Tibial nerve (tissue), 4 donors: ENCODE measurements at regions not wholly inside any gene's neighbourhood (a gene's known extent, or its start where the extent isn't known, plus 50 kb on each side); places are given as distances from the start of the nearest gene placed in this dataset.

ENCODE experiments used
- CTCF ChIP-seq, 5 experiments: fragments of 200-600 bp in 3 of 5; fragments of 450-650 bp in 2 of 5; sonication (generic) in 3 of 5; IDR thresholded peaks; one replicate each; pipeline ENCODE4 v1.5.1; 2016 to 2019; ENCODE audit warnings: antibody characterized with exemption in 5 of 5, mild to moderate bottlenecking in 3 of 5, moderate library complexity in 2 of 5
- EP300 ChIP-seq, 2 donors: sonication (generic); formaldehyde crosslinking; IDR thresholded peaks; one replicate each; pipeline ENCODE4 v1.6.1; 2017; ENCODE audit warnings: antibody characterized with exemption in 2 of 2, mild to moderate bottlenecking in 1 of 2
- POLR2A ChIP-seq, 2 donors: fragments of 450-650 bp; IDR thresholded peaks; one replicate each; pipeline ENCODE4 v1.6.1; 2017; ENCODE audit warnings: antibody characterized with exemption in 2 of 2, mild to moderate bottlenecking in 2 of 2, moderate library complexity in 2 of 2

GRCh38 chr10:21061982-21062381 is 164.9 kb upstream of the NEBL start:
- TF ChIP-seq CTCF (IDR thresholded peaks at IDR 0.05) (no peak), EP300 (IDR thresholded peaks at IDR 0.05) (no peak), POLR2A (IDR thresholded peaks at IDR 0.05) (no peak)
